ENCODE measurements at regions not wholly inside any gene's neighbourhood (a gene's known extent, or its start where the extent isn't known, plus 50 kb on each side); places are given as distances from the start of the nearest gene placed in this dataset.

DNA sequence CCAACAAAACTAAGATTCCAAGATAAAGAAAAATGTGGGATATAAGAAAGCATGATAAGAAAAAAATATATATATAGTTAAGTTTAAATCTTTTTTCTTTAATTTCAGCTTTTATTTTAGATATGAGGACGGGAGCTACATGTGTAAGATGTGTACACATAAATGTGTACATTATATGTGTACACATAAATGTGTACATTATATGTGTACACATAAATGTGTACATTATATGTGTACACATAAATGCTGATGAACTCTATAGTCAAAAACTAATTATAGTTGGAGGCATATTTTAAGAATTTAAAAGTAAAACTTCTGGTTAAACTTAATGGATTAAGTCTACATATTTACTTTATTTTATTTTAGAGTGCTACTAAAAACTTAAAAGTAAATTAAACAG, 123.6 kb downstream of the BTG1 start:
- TF ChIP-seq, protein P1, sequence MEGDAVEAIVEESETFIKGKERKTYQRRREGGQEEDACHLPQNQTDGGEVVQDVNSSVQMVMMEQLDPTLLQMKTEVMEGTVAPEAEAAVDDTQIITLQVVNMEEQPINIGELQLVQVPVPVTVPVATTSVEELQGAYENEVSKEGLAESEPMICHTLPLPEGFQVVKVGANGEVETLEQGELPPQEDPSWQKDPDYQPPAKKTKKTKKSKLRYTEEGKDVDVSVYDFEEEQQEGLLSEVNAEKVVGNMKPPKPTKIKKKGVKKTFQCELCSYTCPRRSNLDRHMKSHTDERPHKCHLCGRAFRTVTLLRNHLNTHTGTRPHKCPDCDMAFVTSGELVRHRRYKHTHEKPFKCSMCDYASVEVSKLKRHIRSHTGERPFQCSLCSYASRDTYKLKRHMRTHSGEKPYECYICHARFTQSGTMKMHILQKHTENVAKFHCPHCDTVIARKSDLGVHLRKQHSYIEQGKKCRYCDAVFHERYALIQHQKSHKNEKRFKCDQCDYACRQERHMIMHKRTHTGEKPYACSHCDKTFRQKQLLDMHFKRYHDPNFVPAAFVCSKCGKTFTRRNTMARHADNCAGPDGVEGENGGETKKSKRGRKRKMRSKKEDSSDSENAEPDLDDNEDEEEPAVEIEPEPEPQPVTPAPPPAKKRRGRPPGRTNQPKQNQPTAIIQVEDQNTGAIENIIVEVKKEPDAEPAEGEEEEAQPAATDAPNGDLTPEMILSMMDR (IDR thresholded peaks at IDR 0.05): no peak
- no peak for TF ChIP-seq POLR2A (IDR thresholded peaks at IDR 0.05)

Measured in heart left ventricle (tissue), 13 donors.